Erythroblast (primary cell): ENCODE measurements at regions not wholly inside any gene's neighbourhood (a gene's known extent, or its start where the extent isn't known, plus 50 kb on each side); places are given as distances from the start of the nearest gene placed in this dataset.

ENCODE experiments used
- DNase-seq, 2 experiments: peaks; one replicate each; lab custom pipeline; 2025; lab: John Stamatoyannopoulos, UW
- GATA1 ChIP-seq: IDR thresholded peaks from 2 replicates; pipeline ENCODE4 v1.6.1; 2011; ENCODE audit warnings: low read depth, mild to moderate bottlenecking, control low read depth, low read length, moderate library complexity
- POLR2A ChIP-seq: IDR thresholded peaks from 2 replicates; pipeline ENCODE4 v1.6.1; 2011; ENCODE audit warnings: mild to moderate bottlenecking, low read length

DNA sequence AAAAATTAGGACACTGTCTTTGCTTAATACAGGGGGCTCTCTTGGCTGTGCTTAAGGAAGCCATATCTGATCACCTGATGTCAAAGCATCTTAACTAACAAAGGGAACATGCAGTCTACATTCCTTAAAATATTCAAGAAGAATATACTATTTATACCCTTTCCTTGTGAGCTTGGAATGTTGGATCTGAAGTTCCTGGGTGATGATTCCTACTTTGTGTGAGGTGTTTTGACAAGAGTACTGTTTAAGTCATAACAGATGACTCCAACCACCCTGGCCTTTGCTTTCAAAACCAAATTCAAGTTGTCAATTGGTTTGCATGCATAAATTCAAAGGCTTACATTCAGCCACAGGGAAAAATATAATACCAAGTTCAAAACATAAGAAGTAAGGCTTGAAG, 862.7 kb upstream of the SEMA6D start:
- no peak for DNase-seq

DNA sequence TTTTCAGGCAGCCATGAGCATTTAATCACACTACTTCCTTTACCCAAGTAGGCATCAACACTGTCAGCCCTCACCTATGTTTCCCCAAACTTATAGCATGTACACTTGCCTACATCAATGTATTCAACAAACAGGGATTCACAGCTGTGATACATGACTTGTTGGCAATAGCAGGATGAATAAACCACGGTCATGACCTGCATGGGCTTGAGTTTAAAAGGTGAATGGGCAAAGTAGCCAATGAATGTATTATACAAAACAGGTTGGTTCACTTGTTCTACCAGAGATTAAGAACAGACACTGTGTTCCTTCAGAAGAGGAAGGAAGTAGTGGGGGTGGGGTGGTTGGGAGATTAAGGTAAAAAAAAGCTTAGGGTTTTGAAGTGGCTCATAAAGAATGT, 861.9 kb upstream of the SEMA6D start:
- DNase-seq, result no peak
- no peak for TF ChIP-seq GATA1
- TF ChIP-seq POLR2A, result no peak

More for the DNA sequence above, 862.7 kb upstream of the SEMA6D start:
- TF ChIP-seq GATA1 (no peak), POLR2A (no peak)

DNA sequence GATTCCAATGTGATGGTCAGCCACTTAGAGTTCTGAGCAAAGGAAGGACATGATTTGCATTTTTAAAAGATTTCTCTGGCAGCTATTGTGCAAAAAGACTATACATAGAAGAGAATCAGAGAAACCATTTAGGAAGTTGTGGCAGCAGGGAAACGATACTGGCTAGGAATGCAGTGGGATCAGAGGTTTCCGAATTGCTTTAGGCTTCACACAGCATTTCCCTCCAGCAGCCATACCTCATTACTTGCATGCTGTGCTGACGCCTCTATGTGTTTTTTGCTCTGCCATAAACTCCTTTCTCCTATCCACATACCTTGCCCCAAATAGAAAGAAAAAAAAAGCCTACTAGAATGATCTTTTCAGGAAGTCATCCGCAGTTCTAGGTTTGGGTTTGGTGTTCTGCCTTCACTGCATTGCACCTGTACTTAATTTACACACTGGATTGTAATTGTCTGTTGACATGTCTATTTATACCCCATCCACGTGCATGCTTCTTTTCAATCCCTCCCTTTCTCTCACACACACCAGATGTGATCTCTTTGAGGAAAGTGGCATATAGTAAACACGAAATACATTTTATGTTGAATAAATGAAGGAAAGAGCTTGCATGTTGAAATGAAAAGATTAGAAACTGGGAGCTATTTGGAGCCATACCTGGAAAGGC, 860.3 kb upstream of the SEMA6D start:
- DNase-seq, result no peak
- TF ChIP-seq POLR2A (no peak), GATA1 (no peak)

DNA sequence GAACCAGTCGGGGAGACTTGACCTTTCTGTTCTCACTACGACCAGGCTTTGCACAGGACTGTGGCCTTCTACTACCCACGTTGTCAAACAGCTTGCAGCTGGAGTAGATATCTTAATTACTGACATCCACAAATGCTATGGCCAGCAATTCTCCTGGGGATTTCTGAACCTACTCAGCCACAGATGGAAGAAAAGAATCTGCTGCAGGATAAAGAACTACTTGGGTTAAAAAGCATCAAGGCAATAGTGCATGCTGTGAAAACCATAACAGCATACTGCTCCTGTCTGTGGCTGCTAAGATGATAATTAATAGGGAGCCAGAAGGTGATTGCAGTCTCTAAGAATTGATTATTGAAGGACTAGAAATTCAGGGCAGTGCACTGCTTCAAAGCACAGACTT, 859.2 kb upstream of the SEMA6D start:
- DNase-seq, result no peak
- no peak for TF ChIP-seq POLR2A
- TF ChIP-seq GATA1, result no peak

DNA sequence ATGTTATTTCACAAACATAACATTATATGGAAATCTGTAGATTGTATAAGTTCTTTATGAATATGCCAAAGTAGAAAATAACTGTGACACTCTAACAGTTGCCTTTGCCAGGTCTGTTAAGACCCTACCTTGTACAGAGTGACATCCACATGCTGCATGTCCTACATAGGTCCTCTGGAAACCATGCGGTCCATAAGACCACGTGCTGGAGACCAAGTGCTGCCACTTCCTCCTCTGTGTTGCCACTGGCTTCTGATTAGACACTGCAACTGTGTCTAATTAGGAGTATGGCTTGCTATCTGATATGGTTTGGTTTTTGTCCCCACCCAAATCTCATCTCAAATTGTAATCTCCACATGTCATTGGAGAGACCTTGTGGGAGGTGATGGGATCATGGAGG, 855.5 kb upstream of the SEMA6D start:
- no peak for TF ChIP-seq GATA1
- no peak for TF ChIP-seq POLR2A
- DNase-seq, result no peak

DNA sequence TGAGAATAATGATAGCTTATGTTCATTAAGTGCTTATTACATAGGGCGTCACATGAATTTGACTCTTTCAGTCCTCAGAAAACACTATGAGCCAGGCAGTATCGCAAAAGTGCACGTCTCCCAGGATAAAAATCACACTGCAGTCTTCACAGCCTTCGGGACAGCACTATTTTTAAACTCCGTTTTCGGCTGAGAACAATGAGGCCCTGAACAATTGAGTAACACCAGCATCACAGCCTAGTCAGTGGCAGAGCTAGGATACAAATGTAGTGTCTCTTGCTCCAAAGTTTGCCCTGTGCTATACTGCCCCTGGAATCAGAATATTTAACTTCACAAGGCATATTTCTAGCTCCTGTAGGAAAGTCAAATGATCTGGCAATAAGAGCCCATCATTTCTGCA, 852.1 kb upstream of the SEMA6D start:
- DNase-seq, result no peak
- no peak for TF ChIP-seq POLR2A
- no peak for TF ChIP-seq GATA1

DNA sequence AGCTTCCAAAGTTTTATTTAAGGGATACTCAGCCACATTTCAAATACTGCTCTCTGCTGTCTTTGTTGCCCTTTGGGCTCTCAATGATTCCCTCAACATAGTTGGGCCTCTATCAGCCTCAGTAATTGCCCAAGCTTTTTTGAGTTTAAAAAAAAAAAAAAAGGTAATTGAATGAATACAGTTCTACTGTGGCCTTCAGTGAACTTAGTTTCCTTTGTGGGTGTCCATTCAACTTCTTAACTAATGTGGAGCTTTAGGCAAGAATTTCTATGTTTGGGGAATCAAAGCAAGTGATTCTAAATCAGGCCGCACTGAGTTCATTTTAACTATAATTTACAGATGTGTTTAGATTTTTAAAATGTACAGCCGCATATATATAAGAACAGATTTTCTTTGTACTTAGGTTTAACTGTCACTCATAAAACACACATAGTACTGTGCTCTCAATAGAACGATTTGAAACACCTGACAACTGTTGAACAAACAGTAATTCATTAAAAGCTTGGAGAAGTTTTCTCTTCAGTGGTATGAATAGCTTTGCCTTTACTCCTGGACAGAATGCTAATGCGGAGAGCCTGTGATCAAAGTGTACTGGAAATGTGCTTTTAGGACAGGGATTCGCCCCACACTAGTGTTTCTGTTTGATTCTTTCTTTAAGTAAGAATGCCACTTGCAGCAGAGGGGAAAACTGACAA, 844.9 kb upstream of the SEMA6D start:
- no peak for DNase-seq

DNA sequence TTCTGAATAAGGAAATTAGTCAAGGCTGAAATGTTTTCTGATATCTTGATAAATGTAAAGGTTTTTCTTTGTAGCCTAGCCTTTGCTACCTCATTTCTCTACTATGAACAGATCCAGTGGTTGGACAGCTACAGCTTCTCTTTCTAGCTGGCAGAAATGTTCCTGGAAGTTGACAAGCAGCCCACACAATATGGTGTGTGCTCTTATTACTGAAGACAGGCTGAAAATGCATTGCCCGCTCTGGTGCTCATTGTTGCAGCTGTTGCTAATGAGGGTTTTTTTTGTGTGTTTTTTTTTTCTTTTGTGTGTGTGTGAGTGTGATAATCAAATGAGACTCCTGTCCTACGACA, 844.3 kb upstream of the SEMA6D start:
- TF ChIP-seq GATA1 (no peak), POLR2A (no peak)
- no peak for DNase-seq

More for the DNA sequence above, 844.9 kb upstream of the SEMA6D start:
- TF ChIP-seq POLR2A (no peak), GATA1 (no peak)

DNA sequence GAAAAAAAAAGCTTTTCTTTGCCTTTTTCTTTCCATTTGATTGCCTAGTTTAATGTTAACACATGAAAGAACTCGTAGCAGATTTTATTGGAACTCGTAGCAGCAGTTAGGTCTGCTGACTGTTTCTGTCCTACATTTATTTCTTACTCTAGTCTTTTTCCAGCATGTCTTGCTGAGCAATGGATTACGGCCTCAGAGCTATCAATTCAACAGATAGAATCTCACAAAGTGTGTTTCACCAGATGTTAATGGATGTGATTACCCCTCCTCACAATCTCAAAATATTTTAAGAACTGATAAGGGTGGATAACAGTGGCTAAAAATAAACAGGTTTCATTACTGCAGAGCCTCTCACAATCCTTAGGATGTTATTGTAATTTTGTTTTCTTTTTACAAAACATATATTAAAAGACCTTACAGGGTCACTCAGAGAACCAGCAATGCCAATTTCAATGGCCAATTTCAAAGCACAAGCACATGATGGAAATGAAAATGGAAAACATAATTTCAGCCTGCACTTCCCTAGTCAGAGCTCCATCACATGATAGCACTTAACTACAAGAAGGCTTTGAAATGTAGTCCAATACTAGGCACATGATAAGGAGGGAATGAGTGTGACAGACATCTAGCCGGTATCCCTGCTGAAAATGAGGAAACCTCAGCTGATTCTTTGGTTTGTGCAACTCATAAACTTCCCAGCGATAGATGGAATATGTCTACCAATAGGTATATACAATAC, 838.1 kb upstream of the SEMA6D start:
- no peak for DNase-seq
- TF ChIP-seq GATA1, result no peak
- no peak for TF ChIP-seq POLR2A

DNA sequence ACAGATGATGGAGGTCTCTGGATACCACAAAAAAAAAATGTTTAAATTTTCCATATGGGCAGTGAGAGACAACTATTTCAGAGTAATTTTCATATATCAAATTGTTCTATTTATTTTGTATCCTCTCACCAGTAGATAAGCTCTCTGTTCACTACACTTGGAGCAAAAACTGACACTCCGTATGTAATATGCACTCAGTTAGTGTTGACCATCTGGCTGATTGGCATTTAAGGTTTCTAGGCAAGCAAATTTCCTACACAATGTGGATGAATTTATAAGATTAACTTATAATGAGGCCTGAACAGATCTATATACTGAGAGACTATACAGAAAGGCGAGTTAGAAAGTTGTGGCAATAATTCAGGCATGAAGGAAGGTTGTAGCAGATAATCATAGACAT, 836.5 kb upstream of the SEMA6D start:
- DNase-seq, result no peak
- TF ChIP-seq POLR2A, result no peak
- no peak for TF ChIP-seq GATA1

DNA sequence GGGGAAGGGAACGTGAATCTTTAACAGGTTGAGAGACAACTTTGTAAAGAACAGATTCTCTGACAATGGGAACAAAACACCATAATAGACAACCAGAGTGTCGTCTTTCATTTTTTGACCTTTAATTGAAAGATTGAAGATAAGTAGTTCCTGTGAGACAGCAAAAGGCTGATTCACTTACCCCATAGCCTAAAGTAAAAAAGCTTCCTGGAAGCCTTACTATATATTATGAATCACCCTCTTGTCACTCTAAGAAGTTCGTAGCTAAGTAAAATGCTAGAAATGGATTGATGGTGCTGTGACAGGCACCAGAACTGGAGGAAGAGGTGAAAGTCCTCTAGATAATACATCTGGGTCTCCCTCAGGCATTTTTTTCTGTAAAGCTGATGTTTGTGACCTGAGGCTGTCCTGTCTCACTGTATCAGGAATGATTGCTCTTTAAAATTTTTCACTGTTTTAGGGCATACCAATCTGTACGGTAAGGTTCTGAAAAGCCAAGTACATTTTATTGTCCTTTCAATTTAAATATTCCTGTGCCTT, 824.6 kb upstream of the SEMA6D start:
- no peak for DNase-seq
- TF ChIP-seq POLR2A (no peak), GATA1 (no peak)

DNA sequence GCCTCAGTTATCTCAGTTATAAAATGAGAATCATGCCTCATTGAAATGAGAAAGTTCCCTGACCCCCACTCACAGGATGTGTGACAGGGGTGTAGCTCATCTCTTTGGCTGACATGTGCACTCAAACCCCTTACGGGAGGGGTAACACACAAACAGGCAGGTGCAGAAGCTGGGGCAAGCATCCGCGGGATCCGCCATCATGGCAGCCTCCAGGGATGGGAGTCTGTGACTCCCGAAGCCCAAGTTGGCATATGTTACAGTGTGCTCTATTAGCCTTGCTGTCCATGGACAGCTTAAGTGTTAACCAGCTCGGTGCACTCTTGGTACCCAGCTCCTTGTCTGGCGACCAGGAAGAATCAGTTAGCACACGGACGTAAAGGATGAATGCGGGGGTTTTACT, 822.7 kb upstream of the SEMA6D start:
- no peak for DNase-seq
- no peak for TF ChIP-seq POLR2A
- TF ChIP-seq GATA1, result no peak

DNA sequence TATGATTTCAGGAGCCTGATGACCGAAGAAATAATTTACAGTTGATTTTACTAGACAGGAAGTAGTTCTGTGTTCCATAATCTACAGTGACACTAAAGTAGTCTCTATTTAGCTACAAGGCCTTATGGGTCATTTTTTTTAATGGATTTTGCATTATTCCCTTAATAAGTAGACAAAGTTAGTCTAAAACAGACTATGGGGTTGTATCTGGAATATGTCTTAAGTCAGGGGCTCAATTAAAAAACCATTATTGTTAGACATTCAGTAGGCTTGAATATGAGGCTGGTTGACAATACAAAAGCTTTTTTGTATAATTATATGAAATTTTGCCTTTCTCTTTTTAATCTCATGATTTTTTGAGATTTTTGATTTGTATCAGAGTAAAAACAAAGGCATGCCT, 820.0 kb upstream of the SEMA6D start:
- no peak for DNase-seq

DNA sequence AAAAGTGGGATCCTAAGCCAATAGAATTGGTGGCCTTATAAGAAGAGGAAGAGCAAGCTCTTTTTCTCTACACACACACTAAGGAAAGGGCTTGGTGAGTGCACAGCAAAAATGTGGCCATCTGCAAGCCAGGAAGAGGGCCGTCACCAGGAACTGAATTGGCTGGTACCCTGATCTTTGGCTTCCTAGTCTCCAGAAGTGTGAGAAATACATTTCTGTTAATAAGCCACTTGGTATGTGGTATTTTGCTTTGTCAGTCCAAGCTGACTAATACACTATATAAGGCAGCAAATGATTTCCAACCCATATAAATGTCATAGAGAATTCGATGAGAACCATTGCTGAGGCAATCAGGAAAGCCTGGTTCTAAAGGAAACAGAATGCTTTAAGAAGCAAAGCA, 816.3 kb upstream of the SEMA6D start:
- DNase-seq, result no peak
- TF ChIP-seq GATA1, result no peak
- no peak for TF ChIP-seq POLR2A

More for the DNA sequence above, 820.0 kb upstream of the SEMA6D start:
- TF ChIP-seq GATA1 (no peak), POLR2A (no peak)
